ENCODE measurements at regions not wholly inside any gene's neighbourhood (a gene's known extent, or its start where the extent isn't known, plus 50 kb on each side); places are given as distances from the start of the nearest gene placed in this dataset.

GRCh38 chr5:171574376-171574775 lies 154.9 kb downstream of the FGF18 start:
- no TSS peak for BruUV-seq (replicated peaks)
- Histone ChIP-seq H3K36me3 (ENCODE audit: insufficient read depth, low read length, poor library complexity, severe bottlenecking) (no peaks in the 10 kb centered on the region), H3K27me3 (replicated peaks; ENCODE audit: insufficient read depth, low read depth, low read length, poor library complexity) (no peaks in the 10 kb centered on the region), H3K4me3 (ENCODE audit: low read depth, low read length, poor library complexity, severe bottlenecking) (no peak overlapping the region), H3K9me3 (ENCODE audit: low read depth, low read length, poor library complexity, severe bottlenecking) (peaks cover 5% of the 10 kb centered on the region), H3K4me1 (ENCODE audit: insufficient read depth, low read length, poor library complexity, severe bottlenecking) (no peaks in the 10 kb centered on the region), H3K27ac (ENCODE audit: low read depth, low read length, poor library complexity, severe bottlenecking) (no peak overlapping the region)
- CTCF ChIA-PET: no interaction called here
- no peak for DNase-seq (ENCODE audit: low spot score)
- intact Hi-C loops (cut with micrococcal nuclease; ENCODE audit: unreplicated experiment): no loop called here
- no peak for TF ChIP-seq EZH2 (IDR thresholded peaks at IDR 0.05; ENCODE audit: borderline replicate concordance, low read depth, low read length, poor library complexity, severe bottlenecking)
- no peak for TF ChIP-seq CTCF (conservative IDR thresholded peaks at IDR 0.05; ENCODE audit: low read depth, low read length)
- POLR2A ChIA-PET (ENCODE audit: low non-redundant PET): no interaction called here

GRCh38 chr5:171575386-171575785 lies 155.9 kb downstream of the FGF18 start:
- ChIA-PET CTCF (no interaction called here), POLR2A (ENCODE audit: low non-redundant PET) (no interaction called here)
- H3K27ac ChIP-seq (ENCODE audit: low read depth, low read length, poor library complexity, severe bottlenecking): no peak overlapping the region
- no peak overlapping the region for H3K4me3 ChIP-seq (ENCODE audit: low read depth, low read length, poor library complexity, severe bottlenecking)
- no peaks in the 10 kb centered on the region for H3K9me3 ChIP-seq (ENCODE audit: low read depth, low read length, poor library complexity, severe bottlenecking)
- H3K27me3 ChIP-seq (replicated peaks; ENCODE audit: insufficient read depth, low read depth, low read length, poor library complexity): no peaks in the 10 kb centered on the region
- BruUV-seq (replicated peaks): no TSS peak
- H3K36me3 ChIP-seq (ENCODE audit: insufficient read depth, low read length, poor library complexity, severe bottlenecking): no peaks in the 10 kb centered on the region
- H3K4me1 ChIP-seq (ENCODE audit: insufficient read depth, low read length, poor library complexity, severe bottlenecking): no peaks in the 10 kb centered on the region
- DNase-seq (ENCODE audit: low spot score): no peak
- intact Hi-C loops (cut with micrococcal nuclease; ENCODE audit: unreplicated experiment): no loop called here
- TF ChIP-seq EZH2 (IDR thresholded peaks at IDR 0.05; ENCODE audit: borderline replicate concordance, low read depth, low read length, poor library complexity, severe bottlenecking) (no peak), CTCF (conservative IDR thresholded peaks at IDR 0.05; ENCODE audit: low read depth, low read length) (no peak)

GRCh38 chr5:171575808-171576207 lies 156.4 kb downstream of the FGF18 start:
- no peaks in the 10 kb centered on the region for H3K9me3 ChIP-seq (ENCODE audit: low read depth, low read length, poor library complexity, severe bottlenecking)
- DNase-seq (ENCODE audit: low spot score): no peak
- no peaks in the 10 kb centered on the region for H3K4me1 ChIP-seq (ENCODE audit: insufficient read depth, low read length, poor library complexity, severe bottlenecking)
- CTCF ChIA-PET: no interaction called here
- intact Hi-C loops (cut with micrococcal nuclease; ENCODE audit: unreplicated experiment): no loop called here
- no peak overlapping the region for H3K27ac ChIP-seq (ENCODE audit: low read depth, low read length, poor library complexity, severe bottlenecking)
- H3K27me3 ChIP-seq (replicated peaks; ENCODE audit: insufficient read depth, low read depth, low read length, poor library complexity): no peaks in the 10 kb centered on the region
- no peak overlapping the region for H3K4me3 ChIP-seq (ENCODE audit: low read depth, low read length, poor library complexity, severe bottlenecking)
- POLR2A ChIA-PET (ENCODE audit: low non-redundant PET): no interaction called here
- BruUV-seq (replicated peaks): no TSS peak
- TF ChIP-seq CTCF (conservative IDR thresholded peaks at IDR 0.05; ENCODE audit: low read depth, low read length): no peak
- no peak for TF ChIP-seq EZH2 (IDR thresholded peaks at IDR 0.05; ENCODE audit: borderline replicate concordance, low read depth, low read length, poor library complexity, severe bottlenecking)
- no peaks in the 10 kb centered on the region for H3K36me3 ChIP-seq (ENCODE audit: insufficient read depth, low read length, poor library complexity, severe bottlenecking)

All from A673 (cell line).